ENCODE measurements at regions not wholly inside any gene's neighbourhood (a gene's known extent, or its start where the extent isn't known, plus 50 kb on each side); places are given as distances from the start of the nearest gene placed in this dataset.
"Not testable (repeated sequence)": the region's sequence is repeated elsewhere in the genome, so short reads cannot be mapped to it uniquely, and the experiment has no call there.

- Histone ChIP-seq H3K27me3 (ENCODE audit: insufficient read depth, insufficient read length) (no peaks in the 10 kb centered on the region), H3K36me3 (ENCODE audit: insufficient read depth, insufficient read length, low read length) (no peaks in the 10 kb centered on the region), H3K9me3 (ENCODE audit: insufficient read depth, low read length) (no peaks in the 10 kb centered on the region), H3K4me3 (ENCODE audit: insufficient read length, low read depth) (no peak overlapping the region), H3K4me1 (ENCODE audit: insufficient read depth, insufficient read length) (peaks cover 2% of the 10 kb centered on the region), H3K9ac (ENCODE audit: insufficient read length, low read depth) (no peak overlapping the region)
- no peak for TF ChIP-seq SUZ12 (IDR thresholded peaks at IDR 0.05; ENCODE audit: extremely low read depth, insufficient read depth, insufficient read length)
- TF ChIP-seq ZNF274 (IDR thresholded peaks at IDR 0.05; ENCODE audit: low read depth, low read length): no peak
- no peak for TF ChIP-seq YY1 (IDR thresholded peaks at IDR 0.05; ENCODE audit: insufficient read depth, insufficient read length)
- no peak for DNase-seq (ENCODE audit: low read depth, low spot score)
These were observed 84.9 kb upstream of the MYO10 start for GRCh38 chr5:17020678-17021601.

GRCh38 chr5:17021602-17021932 lies 85.5 kb upstream of the MYO10 start:
- H3K4me3 ChIP-seq (ENCODE audit: insufficient read length, low read depth): no peak overlapping the region
- H3K9ac ChIP-seq (ENCODE audit: insufficient read length, low read depth): no peak overlapping the region
- no peaks in the 10 kb centered on the region for H3K9me3 ChIP-seq (ENCODE audit: insufficient read depth, low read length)
- DNase-seq (ENCODE audit: low read depth, low spot score): no peak
- H3K36me3 ChIP-seq (ENCODE audit: insufficient read depth, insufficient read length, low read length): no peaks in the 10 kb centered on the region
- H3K27me3 ChIP-seq (ENCODE audit: insufficient read depth, insufficient read length): no peaks in the 10 kb centered on the region
- H3K4me1 ChIP-seq (ENCODE audit: insufficient read depth, insufficient read length): peaks cover 2% of the 10 kb centered on the region
- TF ChIP-seq ZNF274 (IDR thresholded peaks at IDR 0.05; ENCODE audit: low read depth, low read length): no peak
- TF ChIP-seq SUZ12 (IDR thresholded peaks at IDR 0.05; ENCODE audit: extremely low read depth, insufficient read depth, insufficient read length): no peak
- TF ChIP-seq YY1 (IDR thresholded peaks at IDR 0.05; ENCODE audit: insufficient read depth, insufficient read length): no peak

- Histone ChIP-seq H3K9ac (ENCODE audit: insufficient read length, low read depth) (no peak overlapping the region), H3K27me3 (ENCODE audit: insufficient read depth, insufficient read length) (no peaks in the 10 kb centered on the region), H3K36me3 (ENCODE audit: insufficient read depth, insufficient read length, low read length) (no peaks in the 10 kb centered on the region), H3K4me3 (ENCODE audit: insufficient read length, low read depth) (no peak overlapping the region), H3K4me1 (ENCODE audit: insufficient read depth, insufficient read length) (peaks cover 2% of the 10 kb centered on the region), H3K9me3 (ENCODE audit: insufficient read depth, low read length) (no peaks in the 10 kb centered on the region)
- no peak for TF ChIP-seq ZNF274 (IDR thresholded peaks at IDR 0.05; ENCODE audit: low read depth, low read length)
- no peak for TF ChIP-seq YY1 (IDR thresholded peaks at IDR 0.05; ENCODE audit: insufficient read depth, insufficient read length)
- no peak for TF ChIP-seq SUZ12 (IDR thresholded peaks at IDR 0.05; ENCODE audit: extremely low read depth, insufficient read depth, insufficient read length)
- DNase-seq (ENCODE audit: low read depth, low spot score): no peak
These were observed 86.2 kb upstream of the MYO10 start for GRCh38 chr5:17022296-17022695.

- Histone ChIP-seq H3K9ac (ENCODE audit: insufficient read length, low read depth) (no peak overlapping the region), H3K4me3 (ENCODE audit: insufficient read length, low read depth) (no peak overlapping the region), H3K27me3 (ENCODE audit: insufficient read depth, insufficient read length) (no peaks in the 10 kb centered on the region), H3K36me3 (ENCODE audit: insufficient read depth, insufficient read length, low read length) (no peaks in the 10 kb centered on the region), H3K4me1 (ENCODE audit: insufficient read depth, insufficient read length) (peaks cover 2% of the 10 kb centered on the region), H3K9me3 (ENCODE audit: insufficient read depth, low read length) (no peaks in the 10 kb centered on the region)
- DNase-seq (ENCODE audit: low read depth, low spot score): peak; percentile 11
- TF ChIP-seq YY1 (IDR thresholded peaks at IDR 0.05; ENCODE audit: insufficient read depth, insufficient read length) (no peak), ZNF274 (IDR thresholded peaks at IDR 0.05; ENCODE audit: low read depth, low read length) (no peak), SUZ12 (IDR thresholded peaks at IDR 0.05; ENCODE audit: extremely low read depth, insufficient read depth, insufficient read length) (no peak)
These were observed 88.6 kb upstream of the MYO10 start for GRCh38 chr5:17024686-17025180.

GRCh38 chr5:17031659-17032277 lies 95.7 kb upstream of the MYO10 start:
- not testable (repeated sequence) for H3K9me3 ChIP-seq (ENCODE audit: insufficient read depth, low read length); H3K36me3 ChIP-seq (ENCODE audit: insufficient read depth, insufficient read length, low read length); H3K4me1 ChIP-seq (ENCODE audit: insufficient read depth, insufficient read length); H3K27me3 ChIP-seq (ENCODE audit: insufficient read depth, insufficient read length); DNase-seq (ENCODE audit: low read depth, low spot score); H3K9ac ChIP-seq (ENCODE audit: insufficient read length, low read depth); H3K4me3 ChIP-seq (ENCODE audit: insufficient read length, low read depth)

GRCh38 chr5:17032314-17032985 lies 96.4 kb upstream of the MYO10 start:
- H3K4me3 ChIP-seq (ENCODE audit: insufficient read length, low read depth); H3K9ac ChIP-seq (ENCODE audit: insufficient read length, low read depth); H3K36me3 ChIP-seq (ENCODE audit: insufficient read depth, insufficient read length, low read length); H3K9me3 ChIP-seq (ENCODE audit: insufficient read depth, low read length); DNase-seq (ENCODE audit: low read depth, low spot score); H3K27me3 ChIP-seq (ENCODE audit: insufficient read depth, insufficient read length); H3K4me1 ChIP-seq (ENCODE audit: insufficient read depth, insufficient read length): not testable (repeated sequence)

- not testable (repeated sequence) for H3K9me3 ChIP-seq (ENCODE audit: insufficient read depth, low read length); H3K36me3 ChIP-seq (ENCODE audit: insufficient read depth, insufficient read length, low read length); H3K4me1 ChIP-seq (ENCODE audit: insufficient read depth, insufficient read length); H3K9ac ChIP-seq (ENCODE audit: insufficient read length, low read depth); H3K4me3 ChIP-seq (ENCODE audit: insufficient read length, low read depth); H3K27me3 ChIP-seq (ENCODE audit: insufficient read depth, insufficient read length); DNase-seq (ENCODE audit: low read depth, low spot score)
These were observed 98.9 kb upstream of the MYO10 start for GRCh38 chr5:17034992-17035391.
